Lower leg skin (tissue), 4 donors: ENCODE measurements at regions not wholly inside any gene's neighbourhood (a gene's known extent, or its start where the extent isn't known, plus 50 kb on each side); places are given as distances from the start of the nearest gene placed in this dataset.

Experiments used
- DNase-seq, 2 donors: peaks; one replicate each; pipeline ENCODE4 v3.0.0-alpha.2; 2019; ENCODE audit warnings: low spot score in 2 of 2
- H3K4me3 ChIP-seq: fragments of 200-600 bp; sonication (generic); 2 replicates; pipeline ENCODE4 v1.5.1; 2017; ENCODE audit warnings: mild to moderate bottlenecking, low read depth; ENCODE audit not compliant: poor library complexity, severe bottlenecking
- CTCF ChIP-seq, 3 donors: fragments of 450-650 bp; IDR thresholded peaks; one replicate each; pipeline ENCODE4 v1.5.1; 2016; ENCODE audit warnings: antibody characterized with exemption in 3 of 3, mild to moderate bottlenecking in 3 of 3, moderate library complexity in 2 of 3
- POLR2A ChIP-seq, 2 donors: fragments of 450-650 bp; IDR thresholded peaks; one replicate each; pipeline ENCODE4 v1.6.1; 2016 to 2017; ENCODE audit warnings: antibody characterized with exemption in 2 of 2, mild to moderate bottlenecking in 1 of 2, moderate library complexity in 1 of 2
- WGBS, 2 donors: methylation state at CpG; one replicate each; pipeline ENCODE4 v1.1.5; 2018; 5-methylcytosine and 5-hydroxymethylcytosine counted together
- intact Hi-C: fragments of 100-400 bp; cut with DNase I; formaldehyde crosslinking; loops from one replicate; pipeline ENCODE4 v1.15.0; 2023; ENCODE audit warnings: low total_unique reads

DNA sequence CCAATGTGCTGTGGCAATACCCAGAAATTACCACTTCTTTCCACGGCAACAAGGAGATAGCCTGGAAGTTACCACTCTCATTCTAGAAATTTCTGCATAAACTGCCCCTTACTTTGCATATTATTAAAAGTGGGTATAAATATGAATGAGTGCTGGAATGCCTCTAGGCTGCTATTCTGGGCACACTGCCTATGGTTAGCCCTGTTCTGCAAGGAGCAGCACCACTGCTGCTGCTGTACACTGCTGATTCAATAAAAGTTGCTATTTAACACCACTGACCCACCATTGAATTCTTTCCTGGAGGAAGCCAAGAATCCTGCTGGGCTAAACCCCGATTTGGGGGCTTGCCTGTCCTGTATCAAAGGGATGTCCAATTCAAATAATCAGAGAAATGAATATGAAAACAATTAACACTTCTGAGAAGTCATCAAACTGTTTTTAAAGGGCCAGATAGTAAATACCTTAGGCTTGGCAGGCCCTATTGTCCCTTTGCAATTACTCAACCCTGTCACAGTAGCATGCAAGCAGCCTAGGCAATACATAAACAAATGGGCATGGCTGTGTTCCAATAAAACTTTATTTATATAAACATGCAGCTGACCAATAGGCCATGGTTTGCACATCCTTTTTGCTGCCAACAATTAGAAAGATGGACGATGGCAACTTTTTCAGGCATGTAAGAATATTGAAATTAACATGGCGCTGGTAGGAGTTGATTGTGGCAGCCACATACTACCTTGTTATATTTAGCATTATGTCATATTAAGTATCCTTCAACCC is 369.4 kb upstream of the B3GALT2 start:
- DNase-seq: no peak
- intact Hi-C loops: no loop called here
- WGBS, 2 donors: 80 to 84% methylated on average over 4 of the region's 4 CpGs
- no peak overlapping the region for H3K4me3 ChIP-seq
- no peak for TF ChIP-seq CTCF (IDR thresholded peaks at IDR 0.05)
- no peak for TF ChIP-seq POLR2A (IDR thresholded peaks at IDR 0.05)

DNA sequence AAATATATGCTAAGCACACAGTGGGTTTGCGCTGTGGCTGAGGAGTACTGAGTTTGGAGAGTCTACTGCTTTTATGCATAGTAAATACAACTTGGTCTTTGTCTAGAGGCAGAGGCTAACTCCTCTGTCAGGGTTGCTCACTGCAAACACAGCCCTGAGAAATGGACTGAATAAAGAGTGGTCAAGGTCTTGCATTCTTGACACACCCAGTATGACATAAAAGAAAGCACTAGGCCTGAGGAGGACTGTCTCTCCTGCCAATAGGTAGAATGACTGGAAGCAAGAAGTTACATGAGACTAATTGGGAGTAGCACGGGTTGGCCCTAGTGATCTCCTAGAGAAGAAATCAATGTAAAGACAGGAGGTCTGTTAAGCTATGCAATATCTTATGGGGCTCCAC is 367.2 kb upstream of the B3GALT2 start:
- DNase-seq: no peak
- WGBS, 2 donors: 89 to 90% methylated on average over 2 of the region's 2 CpGs
- TF ChIP-seq CTCF (IDR thresholded peaks at IDR 0.05) (no peak), POLR2A (IDR thresholded peaks at IDR 0.05) (no peak)
- H3K4me3 ChIP-seq: no peak overlapping the region
- intact Hi-C loops: no loop called here

DNA sequence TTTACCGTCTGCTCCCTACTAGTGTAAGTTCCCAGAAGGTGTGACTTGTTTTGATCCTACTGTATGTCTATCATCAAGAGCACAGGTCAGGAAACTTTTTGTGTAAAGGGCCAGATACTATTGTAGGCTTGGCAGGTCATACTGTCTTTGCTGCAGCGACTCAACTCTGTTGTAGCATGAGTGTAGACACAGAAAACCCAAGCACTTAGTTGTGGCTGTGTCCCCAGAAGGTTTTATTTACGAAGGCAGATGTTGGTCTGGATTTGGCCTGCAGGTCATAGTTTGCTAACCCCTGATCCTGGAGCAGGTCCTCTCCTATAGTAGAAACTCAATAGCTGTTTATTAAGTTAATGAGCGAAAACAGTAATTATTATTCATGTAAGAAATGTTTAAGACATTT is 365.9 kb upstream of the B3GALT2 start:
- whole genome bisulfite sequencing, 2 donors: 87 to 92% methylated on average over 4 of the region's 4 CpGs
- DNase-seq: no peak
- intact Hi-C loops: no loop called here
- no peak overlapping the region for H3K4me3 ChIP-seq
- TF ChIP-seq POLR2A (IDR thresholded peaks at IDR 0.05) (no peak), CTCF (IDR thresholded peaks at IDR 0.05) (no peak)

- intact Hi-C loops: no loop called here
- no peak overlapping the region for H3K4me3 ChIP-seq
- WGBS, 2 donors: 93 to 94% methylated on average over 1 of the region's 1 CpG
Observed at GRCh38 chr1:193549081-193549480, 362.7 kb upstream of the B3GALT2 start.

DNA sequence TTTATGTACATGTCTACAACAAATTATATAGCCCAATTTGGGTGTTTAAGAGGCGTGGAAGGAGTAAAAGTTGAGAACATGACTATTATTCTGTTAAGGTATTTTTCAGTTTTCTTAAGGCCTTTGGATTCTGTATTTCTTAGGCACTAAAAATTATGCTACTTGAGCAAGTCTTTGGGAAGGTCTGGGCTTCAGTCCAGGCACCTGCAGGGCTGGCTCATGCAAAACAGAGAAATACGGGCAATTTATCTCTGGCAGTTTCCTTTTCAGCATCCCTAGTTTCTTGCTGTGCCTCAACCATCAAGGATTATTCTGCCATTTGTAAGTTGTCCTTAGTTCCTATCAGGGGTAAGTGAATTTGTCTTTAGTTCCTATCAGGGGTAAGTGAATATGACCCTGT is 358.8 kb upstream of the B3GALT2 start:
- intact Hi-C loops: no loop called here
- DNase-seq: no peak
- WGBS, 2 donors: 64 to 67% methylated on average over 2 of the region's 2 CpGs
- TF ChIP-seq CTCF (IDR thresholded peaks at IDR 0.05) (no peak), POLR2A (IDR thresholded peaks at IDR 0.05) (no peak)
- no peak overlapping the region for H3K4me3 ChIP-seq

More at GRCh38 chr1:193549081-193549480, 362.7 kb upstream of the B3GALT2 start:
- TF ChIP-seq CTCF (IDR thresholded peaks at IDR 0.05) (no peak), POLR2A (IDR thresholded peaks at IDR 0.05) (no peak)
- DNase-seq: no peak

DNA sequence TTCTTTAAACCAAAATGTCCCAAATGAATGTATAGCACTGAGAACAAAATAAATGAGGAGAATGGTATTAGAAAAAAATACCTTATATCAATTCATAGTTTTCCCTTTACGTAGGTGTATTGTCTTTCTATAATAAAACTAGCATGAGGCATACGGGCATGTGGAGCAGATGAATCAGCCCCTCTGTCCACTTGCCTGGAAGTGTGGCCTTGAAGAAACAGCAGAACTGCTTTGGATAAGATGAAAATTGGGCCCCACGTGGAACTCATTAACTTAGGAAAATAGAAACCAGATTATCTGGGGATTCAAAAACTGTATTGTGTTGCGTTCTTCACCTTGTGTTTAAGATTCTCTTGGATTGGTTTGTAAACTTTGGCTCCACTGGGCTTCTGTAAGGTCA is 356.8 kb upstream of the B3GALT2 start:
- no peak overlapping the region for H3K4me3 ChIP-seq
- DNase-seq: no peak
- WGBS, 2 donors: 67 to 70% methylated on average over 4 of the region's 4 CpGs
- no peak for TF ChIP-seq POLR2A (IDR thresholded peaks at IDR 0.05)
- TF ChIP-seq CTCF (IDR thresholded peaks at IDR 0.05): no peak
- intact Hi-C loops: no loop called here
